HEK293 (cell line): ENCODE measurements at regions not wholly inside any gene's neighbourhood (a gene's known extent, or its start where the extent isn't known, plus 50 kb on each side); places are given as distances from the start of the nearest gene placed in this dataset.

Experiments used
- CTCF ChIA-PET: fragments of 350-600 bp; formaldehyde crosslinking; extraction: SDS; loops from one replicate; lab custom pipeline; 2021; ENCODE audit warnings: antibody characterized with exemption; lab: Yijun Ruan, JAX
- POLR2A ChIA-PET: fragments of 300-600 bp; formaldehyde crosslinking; extraction: SDS; loops from one replicate; lab custom pipeline; 2020; ENCODE audit warnings: antibody characterized with exemption, inconsistent platforms; lab: Yijun Ruan, JAX
- H3K27ac ChIP-seq: fragments of 200-500 bp; sonication (Bioruptor generic); 2 replicates; pipeline ENCODE4 v1.5.1; 2014; ENCODE audit warnings: low read depth, low read length, control low read depth, inconsistent platforms; ENCODE audit errors: extremely low read depth
- H3K36me3 ChIP-seq, 2 experiments: fragments of 200-500 bp in 1 of 2; sonication (Bioruptor generic) in 1 of 2; 1 replicate in 1 of 2; 2 replicates in 1 of 2; pipeline ENCODE4 v1.5.1; 2014 to 2017; ENCODE audit warnings: inconsistent platforms in 2 of 2, low read length in 2 of 2; ENCODE audit not compliant: control insufficient read depth in 2 of 2, insufficient read depth in 1 of 2
- H3K4me1 ChIP-seq: fragments of 200-500 bp; sonication (Bioruptor generic); 2 replicates; pipeline ENCODE4 v1.5.1; 2014; ENCODE audit warnings: mild to moderate bottlenecking, low read length, inconsistent platforms; ENCODE audit not compliant: control insufficient read depth, insufficient read depth
- H3K4me3 ChIP-seq: 2 replicates; pipeline ENCODE4 v1.5.1; 2011; ENCODE audit warnings: low read depth, mild to moderate bottlenecking, control low read depth, low read length, moderate library complexity
- H3K9me3 ChIP-seq: fragments of 200-500 bp; sonication (Bioruptor generic); 2 replicates; pipeline ENCODE4 v1.5.1; 2014; ENCODE audit warnings: low read depth, low read length, inconsistent platforms; ENCODE audit not compliant: control insufficient read depth, insufficient read depth
- ATF2 ChIP-seq: fragments of 450-650 bp; formaldehyde crosslinking; IDR thresholded peaks from 2 replicates; pipeline ENCODE4 v1.5.1; 2016; ENCODE audit warnings: missing biosample characterization, missing genetic modification characterization, low read depth
- GLI2 ChIP-seq: fragments of 450-650 bp; formaldehyde crosslinking; IDR thresholded peaks from 2 replicates; pipeline ENCODE4; 2017; ENCODE audit warnings: missing biosample characterization, missing genetic modification characterization, low read depth, borderline replicate concordance
- KLF9 ChIP-seq: fragments of 450-650 bp; formaldehyde crosslinking; IDR thresholded peaks from 2 replicates; pipeline ENCODE4 v1.5.1; 2016; ENCODE audit warnings: missing biosample characterization, missing genetic modification characterization, low read depth
- MYNN ChIP-seq: fragments of 450-650 bp; formaldehyde crosslinking; IDR thresholded peaks from 2 replicates; pipeline ENCODE4 v1.5.1; 2016; ENCODE audit warnings: missing biosample characterization, missing genetic modification characterization, borderline replicate concordance
- SETDB1 ChIP-seq: IDR thresholded peaks from one replicate; pipeline ENCODE4 v1.6.1; 2017; ENCODE audit warnings: mild to moderate bottlenecking, low read length, moderate library complexity, mixed read lengths; ENCODE audit not compliant: insufficient read length
- SP2 ChIP-seq: fragments of 450-650 bp; formaldehyde crosslinking; IDR thresholded peaks from 2 replicates; pipeline ENCODE4 v1.5.1; 2016; ENCODE audit warnings: missing biosample characterization, missing genetic modification characterization
- YY2 ChIP-seq: fragments of 450-650 bp; formaldehyde crosslinking; IDR thresholded peaks from 2 replicates; pipeline ENCODE4 v1.5.1; 2016; ENCODE audit warnings: missing biosample characterization, missing genetic modification characterization
- ZBTB1 ChIP-seq: fragments of 450-650 bp; formaldehyde crosslinking; IDR thresholded peaks from 2 replicates; pipeline ENCODE4 v1.5.1; 2016; ENCODE audit warnings: missing biosample characterization, missing genetic modification characterization
- ZBTB17 ChIP-seq: fragments of 450-650 bp; formaldehyde crosslinking; IDR thresholded peaks from 2 replicates; pipeline ENCODE4 v1.5.1; 2016; ENCODE audit warnings: missing biosample characterization, missing genetic modification characterization
- ZBTB8A ChIP-seq: fragments of 450-650 bp; formaldehyde crosslinking; IDR thresholded peaks from 2 replicates; pipeline ENCODE4 v1.5.1; 2016; ENCODE audit warnings: missing biosample characterization, missing genetic modification characterization
- ZFHX2 ChIP-seq: fragments of 450-650 bp; formaldehyde crosslinking; conservative IDR thresholded peaks from 2 replicates; pipeline ENCODE4 v1.5.1; 2016; ENCODE audit warnings: missing biosample characterization, missing genetic modification characterization
- ZNF2 ChIP-seq: fragments of 450-650 bp; formaldehyde crosslinking; IDR thresholded peaks from 2 replicates; pipeline ENCODE4 v1.5.1; 2016; ENCODE audit warnings: missing biosample characterization, missing genetic modification characterization
- ZNF23 ChIP-seq: fragments of 450-650 bp; formaldehyde crosslinking; IDR thresholded peaks from 2 replicates; pipeline ENCODE4 v1.5.1; 2016; ENCODE audit warnings: missing biosample characterization, missing genetic modification characterization, borderline replicate concordance
- ZNF37A ChIP-seq: fragments of 450-650 bp; IDR thresholded peaks from 2 replicates; pipeline ENCODE4 v1.5.1; 2018; ENCODE audit warnings: missing biosample characterization, missing genetic modification characterization
- ZNF391 ChIP-seq: fragments of 450-650 bp; formaldehyde crosslinking; IDR thresholded peaks from 2 replicates; pipeline ENCODE4 v1.5.1; 2016; ENCODE audit warnings: low read depth, missing biosample characterization, missing genetic modification characterization, borderline replicate concordance
- ZNF433 ChIP-seq: fragments of 450-650 bp; formaldehyde crosslinking; IDR thresholded peaks from 2 replicates; pipeline ENCODE4 v1.5.1; 2016; ENCODE audit warnings: missing biosample characterization, missing genetic modification characterization, low read depth
- ZNF548 ChIP-seq: fragments of 450-650 bp; formaldehyde crosslinking; IDR thresholded peaks from 2 replicates; pipeline ENCODE4 v1.5.1; 2016; ENCODE audit warnings: missing biosample characterization, missing genetic modification characterization
- ZNF549 ChIP-seq: fragments of 450-650 bp; IDR thresholded peaks from 2 replicates; pipeline ENCODE4 v1.5.1; 2018; ENCODE audit warnings: missing biosample characterization, missing genetic modification characterization, mild to moderate bottlenecking, inconsistent platforms, moderate library complexity
- ZNF585B ChIP-seq: fragments of 450-650 bp; formaldehyde crosslinking; IDR thresholded peaks from 2 replicates; pipeline ENCODE4 v1.5.1; 2016; ENCODE audit warnings: missing biosample characterization, missing genetic modification characterization
- ZNF623 ChIP-seq: fragments of 450-650 bp; formaldehyde crosslinking; IDR thresholded peaks from 2 replicates; pipeline ENCODE4 v1.5.1; 2016; ENCODE audit warnings: missing biosample characterization, missing genetic modification characterization
- ZNF660 ChIP-seq: fragments of 450-650 bp; IDR thresholded peaks from 2 replicates; pipeline ENCODE4 v1.5.1; 2018; ENCODE audit warnings: missing biosample characterization, mild to moderate bottlenecking, missing genetic modification characterization
- ZNF664 ChIP-seq: fragments of 450-650 bp; formaldehyde crosslinking; IDR thresholded peaks from 2 replicates; pipeline ENCODE4 v1.5.1; 2016; ENCODE audit warnings: missing biosample characterization, missing genetic modification characterization
- ZNF768 ChIP-seq: fragments of 450-650 bp; formaldehyde crosslinking; IDR thresholded peaks from 2 replicates; pipeline ENCODE4 v1.5.1; 2018; ENCODE audit warnings: missing biosample characterization, mild to moderate bottlenecking, missing genetic modification characterization
- ZNF792 ChIP-seq: fragments of 450-650 bp; formaldehyde crosslinking; IDR thresholded peaks from 2 replicates; pipeline ENCODE4 v1.5.1; 2016; ENCODE audit warnings: missing biosample characterization, missing genetic modification characterization
- TF ChIP-seq, protein P1 (sequence below): fragments of 450-650 bp; formaldehyde crosslinking; IDR thresholded peaks from 2 replicates; pipeline ENCODE4 v1.5.1; 2016; ENCODE audit warnings: missing biosample characterization, missing genetic modification characterization
- TF ChIP-seq, protein P2 (sequence below): fragments of 450-650 bp; formaldehyde crosslinking; IDR thresholded peaks from 2 replicates; pipeline ENCODE4 v1.5.1; 2016; ENCODE audit warnings: missing biosample characterization, missing genetic modification characterization
- TF ChIP-seq, protein P3 (sequence below): fragments of 450-650 bp; formaldehyde crosslinking; IDR thresholded peaks from 2 replicates; pipeline ENCODE4 v1.5.1; 2016; ENCODE audit warnings: missing biosample characterization, missing genetic modification characterization

- 0 out of 2 replicates have a peak, but pooled peaks have one; percentile 13 for TF ChIP-seq ZFHX2 (tag by site-specific recombination)
- TF ChIP-seq, protein P1, sequence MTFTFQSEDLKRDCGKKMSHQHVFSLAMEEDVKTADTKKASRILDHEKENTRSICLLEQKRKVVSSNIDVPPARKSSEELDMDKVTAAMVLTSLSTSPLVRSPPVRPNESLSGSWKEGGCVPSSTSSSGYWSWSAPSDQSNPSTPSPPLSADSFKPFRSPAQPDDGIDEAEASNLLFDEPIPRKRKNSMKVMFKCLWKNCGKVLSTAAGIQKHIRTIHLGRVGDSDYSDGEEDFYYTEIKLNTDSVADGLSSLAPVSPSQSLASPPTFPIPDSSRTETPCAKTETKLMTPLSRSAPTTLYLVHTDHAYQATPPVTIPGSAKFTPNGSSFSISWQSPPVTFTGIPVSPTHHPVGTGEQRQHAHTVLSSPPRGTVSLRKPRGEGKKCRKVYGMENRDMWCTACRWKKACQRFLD (tag by site-specific recombination) = no peak
- no peaks in the 10 kb centered on the region for H3K4me1 ChIP-seq
- no peak overlapping the region for H3K27ac ChIP-seq
- no peak overlapping the region for H3K4me3 ChIP-seq
- H3K36me3 ChIP-seq = no peaks in the 10 kb centered on the region
- no peaks in the 10 kb centered on the region for H3K9me3 ChIP-seq
- CTCF ChIA-PET = interaction anchor here (0.7 kb wide), 1 partner anchor 89 kb away, joined by 3 read pairs; no protein-coding TSS in a partner anchor
- POLR2A ChIA-PET = no interaction called here
Observed at GRCh38 chr1:116228511-116228910, 117.3 kb downstream of the MAB21L3 start.

GRCh38 chr1:116230712-116231111, 119.5 kb downstream of the MAB21L3 start:
- POLR2A ChIA-PET = no interaction called here
- CTCF ChIA-PET = interaction anchor here (2.9 kb wide), 1 partner anchor 254 kb away, joined by 8 read pairs; no protein-coding TSS in a partner anchor
- Histone ChIP-seq H3K27ac (no peak overlapping the region), H3K36me3 (no peaks in the 10 kb centered on the region), H3K4me1 (no peaks in the 10 kb centered on the region), H3K4me3 (no peak overlapping the region), H3K9me3 (no peaks in the 10 kb centered on the region)
- no peak for TF ChIP-seq ZNF768 (tag by site-specific recombination)
- TF ChIP-seq, protein P2, sequence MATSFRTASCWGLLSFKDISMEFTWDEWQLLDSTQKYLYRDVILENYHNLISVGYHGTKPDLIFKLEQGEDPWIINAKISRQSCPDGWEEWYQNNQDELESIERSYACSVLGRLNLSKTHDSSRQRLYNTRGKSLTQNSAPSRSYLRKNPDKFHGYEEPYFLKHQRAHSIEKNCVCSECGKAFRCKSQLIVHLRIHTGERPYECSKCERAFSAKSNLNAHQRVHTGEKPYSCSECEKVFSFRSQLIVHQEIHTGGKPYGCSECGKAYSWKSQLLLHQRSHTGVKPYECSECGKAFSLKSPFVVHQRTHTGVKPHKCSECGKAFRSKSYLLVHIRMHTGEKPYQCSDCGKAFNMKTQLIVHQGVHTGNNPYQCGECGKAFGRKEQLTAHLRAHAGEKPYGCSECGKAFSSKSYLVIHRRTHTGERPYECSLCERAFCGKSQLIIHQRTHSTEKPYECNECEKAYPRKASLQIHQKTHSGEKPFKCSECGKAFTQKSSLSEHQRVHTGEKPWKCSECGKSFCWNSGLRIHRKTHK (tag by site-specific recombination) = no peak
- TF ChIP-seq ZBTB17 = no peak
- TF ChIP-seq SETDB1 = no peak
- TF ChIP-seq ZBTB8A (tag by site-specific recombination) = no peak
- TF ChIP-seq ZNF585B (tag by site-specific recombination) = no peak
- no peak for TF ChIP-seq ZNF391
- TF ChIP-seq ZNF23 (tag by site-specific recombination) = no peak
- TF ChIP-seq YY2 (tag by site-specific recombination) = no peak
- no peak for TF ChIP-seq ZNF2 (tag by site-specific recombination)
- no peak for TF ChIP-seq ATF2 (tag by site-specific recombination)
- TF ChIP-seq MYNN (tag by site-specific recombination) = no peak
- no peak for TF ChIP-seq ZNF433 (tag by site-specific recombination)
- TF ChIP-seq KLF9 (tag by site-specific recombination) = no peak
- no peak for TF ChIP-seq GLI2 (tag by site-specific recombination)

- POLR2A ChIA-PET = no interaction called here
- CTCF ChIA-PET = interaction anchor here (1.1 to 2.9 kb wide), 2 partner anchors 9 to 253 kb away, joined by 4 to 8 read pairs; no protein-coding TSS in a partner anchor
- Histone ChIP-seq H3K27ac (no peak overlapping the region), H3K4me3 (no peak overlapping the region), H3K36me3 (no peaks in the 10 kb centered on the region), H3K9me3 (no peaks in the 10 kb centered on the region), H3K4me1 (no peaks in the 10 kb centered on the region)
- TF ChIP-seq ZNF623 (tag by site-specific recombination) (no peak), ZBTB1 (tag by site-specific recombination) (no peak), ZNF792 (no peak), ZNF549 (tag by site-specific recombination) (no peak), ZNF37A (tag by site-specific recombination) (no peak), ZNF664 (tag by site-specific recombination) (no peak), SP2 (tag by site-specific recombination) (no peak), ZNF660 (tag by site-specific recombination) (no peak), ZNF548 (no peak)
- TF ChIP-seq, protein P2 (tag by site-specific recombination) = no peak
- TF ChIP-seq, protein P3, sequence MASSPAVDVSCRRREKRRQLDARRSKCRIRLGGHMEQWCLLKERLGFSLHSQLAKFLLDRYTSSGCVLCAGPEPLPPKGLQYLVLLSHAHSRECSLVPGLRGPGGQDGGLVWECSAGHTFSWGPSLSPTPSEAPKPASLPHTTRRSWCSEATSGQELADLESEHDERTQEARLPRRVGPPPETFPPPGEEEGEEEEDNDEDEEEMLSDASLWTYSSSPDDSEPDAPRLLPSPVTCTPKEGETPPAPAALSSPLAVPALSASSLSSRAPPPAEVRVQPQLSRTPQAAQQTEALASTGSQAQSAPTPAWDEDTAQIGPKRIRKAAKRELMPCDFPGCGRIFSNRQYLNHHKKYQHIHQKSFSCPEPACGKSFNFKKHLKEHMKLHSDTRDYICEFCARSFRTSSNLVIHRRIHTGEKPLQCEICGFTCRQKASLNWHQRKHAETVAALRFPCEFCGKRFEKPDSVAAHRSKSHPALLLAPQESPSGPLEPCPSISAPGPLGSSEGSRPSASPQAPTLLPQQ (tag by site-specific recombination) = no peak
Observed at GRCh38 chr1:116231752-116232151, 120.6 kb downstream of the MAB21L3 start.
